SH-SY5Y (cell line): ENCODE measurements at regions not wholly inside any gene's neighbourhood (a gene's known extent, or its start where the extent isn't known, plus 50 kb on each side); places are given as distances from the start of the nearest gene placed in this dataset.

Source experiments
- GATA2 ChIP-seq: IDR thresholded peaks from 2 replicates; pipeline ENCODE4 v1.6.1; 2011; ENCODE audit warnings: mild to moderate bottlenecking, low read depth, low read length
- GATA3 ChIP-seq: IDR thresholded peaks from 2 replicates; pipeline ENCODE4 v1.6.1; 2011; ENCODE audit warnings: low read depth, mild to moderate bottlenecking, low read length, moderate library complexity

DNA sequence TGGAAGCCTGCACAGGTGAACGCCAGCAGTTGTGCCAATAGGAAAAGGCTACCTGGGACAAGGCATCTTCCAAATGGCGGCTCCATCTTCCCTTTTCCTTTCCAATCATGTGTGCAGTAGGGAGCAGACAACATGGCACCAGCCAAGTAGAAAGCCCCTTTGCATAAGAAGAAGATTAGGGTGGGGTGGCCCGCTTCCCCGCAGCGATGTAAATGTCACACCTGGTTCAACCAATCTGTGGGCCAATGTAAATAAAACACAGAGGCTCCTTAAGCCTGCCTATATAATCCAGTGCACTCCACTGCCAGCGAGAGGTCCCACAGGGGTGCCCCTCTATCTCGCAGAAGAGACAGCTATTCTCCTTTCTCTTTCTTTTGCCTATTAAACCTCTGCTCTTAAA lies 468.4 kb upstream of the CRIM1 start:
- TF ChIP-seq GATA3: no peak
- TF ChIP-seq GATA2: no peak

GRCh38 chr2:35873921-35874320 lies 481.7 kb upstream of the CRIM1 start:
- TF ChIP-seq GATA2: no peak
- TF ChIP-seq GATA3: no peak

DNA sequence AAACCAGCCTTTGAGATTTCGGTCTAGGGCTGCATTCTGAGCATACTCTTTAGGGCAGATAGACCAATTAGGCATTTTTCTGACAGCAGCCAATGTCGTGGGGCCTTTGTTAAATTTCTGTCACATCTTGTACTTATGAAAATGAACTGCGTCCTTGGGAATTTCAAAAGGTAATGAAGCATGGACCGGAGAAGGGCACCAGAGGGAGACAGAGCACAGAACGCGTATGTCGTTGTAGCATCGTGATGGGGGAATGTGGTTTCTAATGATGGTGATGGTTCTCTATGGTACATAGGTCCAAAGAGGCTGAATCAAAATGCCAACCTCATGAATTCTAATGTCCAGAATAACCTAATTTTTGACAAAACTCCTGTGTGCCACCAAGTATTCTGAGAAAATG lies 483.9 kb upstream of the CRIM1 start:
- TF ChIP-seq GATA2: no peak
- TF ChIP-seq GATA3: no peak

GRCh38 chr2:35870713-35871112 lies 484.9 kb upstream of the CRIM1 start:
- TF ChIP-seq GATA2 (no peak), GATA3 (no peak)

- TF ChIP-seq GATA3 (no peak), GATA2 (no peak)
Observed at GRCh38 chr2:35864141-35864540, 491.4 kb upstream of the CRIM1 start.

GRCh38 chr2:35858216-35858615 lies 497.4 kb upstream of the CRIM1 start:
- TF ChIP-seq GATA3: no peak
- no peak for TF ChIP-seq GATA2

DNA sequence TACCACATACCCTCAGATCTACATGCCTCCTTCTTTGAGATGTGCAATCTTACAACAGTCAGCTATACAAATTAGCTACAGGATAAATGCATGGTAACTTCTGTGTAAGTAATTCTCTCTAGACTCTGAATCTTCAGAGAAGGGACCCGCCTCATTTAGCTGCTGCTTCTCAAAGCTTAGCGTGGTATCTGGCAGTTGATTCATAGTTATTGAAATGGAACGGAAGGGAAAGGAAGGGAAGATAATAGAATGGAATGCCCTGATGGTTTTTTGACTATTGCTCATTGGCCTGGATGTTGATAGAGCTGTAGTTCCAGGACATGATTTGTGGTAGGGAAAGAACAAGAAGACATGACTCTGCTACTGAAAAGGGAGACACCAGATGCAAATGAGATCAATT lies 498.1 kb upstream of the CRIM1 start:
- TF ChIP-seq GATA3: no peak
- TF ChIP-seq GATA2: no peak

DNA sequence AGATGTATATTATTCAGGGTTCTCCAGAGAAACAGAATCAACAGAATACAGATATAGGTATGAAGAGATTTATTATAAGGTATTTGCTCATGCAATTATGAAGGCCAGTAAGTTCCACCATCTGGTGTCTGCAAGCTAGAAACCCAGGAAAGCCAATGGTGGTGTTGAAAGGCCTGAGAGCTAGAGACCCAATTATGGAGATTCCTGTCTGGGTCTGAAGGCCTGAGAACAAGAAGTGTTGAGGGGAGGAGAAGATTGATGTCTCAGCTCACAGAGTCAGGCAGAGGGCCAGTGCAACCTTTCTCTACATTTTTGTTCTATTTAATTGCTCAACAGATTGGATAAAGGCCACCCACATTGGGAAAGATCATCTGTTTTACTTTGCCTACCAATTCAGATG lies 524.2 kb upstream of the CRIM1 start:
- TF ChIP-seq GATA3 (no peak), GATA2 (no peak)

DNA sequence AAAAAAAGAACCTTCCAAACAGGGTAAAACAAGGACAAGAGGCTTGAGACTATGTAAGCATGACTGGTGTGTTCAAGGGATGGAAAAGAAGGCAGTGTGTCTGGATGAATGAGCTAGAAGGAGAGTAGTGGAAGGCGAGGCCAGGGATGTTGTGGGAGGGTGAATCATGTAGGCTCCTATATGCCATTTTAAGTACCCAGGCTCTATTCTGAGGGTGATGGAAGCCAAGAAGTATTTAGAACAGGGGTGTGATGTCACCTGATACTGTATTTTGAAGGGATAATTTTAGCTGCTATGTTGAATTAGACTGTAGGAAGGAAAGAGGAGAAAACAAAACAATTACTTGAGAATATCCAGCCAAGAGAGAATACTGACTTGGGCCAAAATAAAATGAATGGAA lies 524.7 kb upstream of the CRIM1 start:
- TF ChIP-seq GATA3 (no peak), GATA2 (no peak)

- no peak for TF ChIP-seq GATA2
- no peak for TF ChIP-seq GATA3
Observed at GRCh38 chr2:35827086-35827485, 528.5 kb upstream of the CRIM1 start.

- no peak for TF ChIP-seq GATA3
- TF ChIP-seq GATA2: no peak
Observed at GRCh38 chr2:35822716-35823115, 532.9 kb upstream of the CRIM1 start.

DNA sequence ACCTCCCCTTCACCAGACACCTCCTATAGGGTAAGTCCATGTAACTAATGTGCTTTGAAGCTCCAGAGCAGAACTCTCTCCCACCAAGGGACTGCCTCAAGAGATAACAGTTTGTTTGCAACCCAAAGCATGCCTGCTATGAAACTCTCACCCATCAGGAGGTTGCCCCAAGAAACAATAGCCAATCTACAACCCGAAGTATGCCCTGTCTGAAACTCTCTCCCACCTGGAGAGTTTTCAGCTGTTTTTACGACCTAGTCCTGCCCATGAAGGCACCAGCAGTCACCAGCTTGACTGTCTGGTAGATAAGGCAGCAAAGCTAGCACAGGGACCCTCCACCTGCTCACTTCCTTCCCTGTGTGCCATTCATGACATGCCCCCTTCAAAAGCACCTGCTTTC lies 533.9 kb upstream of the CRIM1 start:
- no peak for TF ChIP-seq GATA3

DNA sequence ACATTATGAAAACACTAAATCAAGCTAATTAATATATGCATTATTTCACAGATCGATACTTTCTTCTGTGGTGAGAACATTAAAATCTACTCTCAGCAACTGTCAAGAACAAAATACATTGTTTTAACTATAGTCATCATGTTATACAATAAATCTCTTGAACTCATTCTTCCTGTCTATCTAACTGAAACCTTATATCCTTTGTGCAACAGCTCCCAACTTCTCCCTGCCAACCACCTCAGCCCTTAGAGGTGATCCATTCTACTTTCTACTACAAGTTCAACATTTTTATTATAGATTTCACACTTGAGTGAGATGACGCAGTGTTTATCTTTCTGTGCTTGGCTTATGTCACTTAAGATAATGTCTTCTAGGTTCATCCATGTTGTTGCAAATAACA lies 535.2 kb upstream of the CRIM1 start:
- TF ChIP-seq GATA3 (no peak), GATA2 (no peak)

DNA sequence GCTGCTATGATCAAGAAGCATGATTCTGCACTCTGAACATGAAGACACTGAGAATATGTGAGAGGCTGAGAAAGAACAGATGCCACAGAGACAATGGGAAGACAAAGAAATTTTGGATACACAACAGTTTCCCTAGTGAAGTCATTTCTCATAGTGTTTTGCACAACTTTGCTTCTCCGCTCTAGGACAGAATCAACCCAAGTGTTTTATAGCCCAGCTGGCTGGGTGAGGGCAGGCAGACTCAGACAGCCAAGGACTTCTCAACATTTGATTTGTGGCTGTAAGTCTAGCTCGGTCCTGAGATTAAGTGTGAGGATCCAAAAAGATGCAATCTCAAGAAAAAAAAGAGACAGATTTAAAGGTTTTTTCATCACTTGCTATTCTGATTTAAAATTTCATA lies 536.5 kb upstream of the CRIM1 start:
- TF ChIP-seq GATA2 (no peak), GATA3 (no peak)

DNA sequence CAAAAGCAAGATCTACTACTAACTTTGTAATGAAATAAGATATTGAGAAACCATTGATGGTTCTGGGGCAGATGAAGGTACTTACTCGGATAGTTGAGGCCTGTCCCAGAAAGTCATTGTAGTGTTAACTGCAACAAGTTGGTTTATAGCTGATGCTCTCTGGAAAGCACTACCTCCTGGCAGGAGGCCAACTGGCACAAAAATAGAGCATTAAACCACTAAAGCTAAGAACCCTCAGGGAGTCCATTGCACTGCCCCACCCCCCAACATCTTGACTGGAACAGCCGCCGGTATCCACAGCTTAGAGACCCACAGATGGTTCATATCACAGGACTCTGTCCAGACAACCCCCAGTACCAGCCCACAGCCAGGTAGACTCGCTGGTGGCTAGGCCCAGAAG lies 552.5 kb upstream of the CRIM1 start:
- TF ChIP-seq GATA3: no peak
- TF ChIP-seq GATA2: no peak

DNA sequence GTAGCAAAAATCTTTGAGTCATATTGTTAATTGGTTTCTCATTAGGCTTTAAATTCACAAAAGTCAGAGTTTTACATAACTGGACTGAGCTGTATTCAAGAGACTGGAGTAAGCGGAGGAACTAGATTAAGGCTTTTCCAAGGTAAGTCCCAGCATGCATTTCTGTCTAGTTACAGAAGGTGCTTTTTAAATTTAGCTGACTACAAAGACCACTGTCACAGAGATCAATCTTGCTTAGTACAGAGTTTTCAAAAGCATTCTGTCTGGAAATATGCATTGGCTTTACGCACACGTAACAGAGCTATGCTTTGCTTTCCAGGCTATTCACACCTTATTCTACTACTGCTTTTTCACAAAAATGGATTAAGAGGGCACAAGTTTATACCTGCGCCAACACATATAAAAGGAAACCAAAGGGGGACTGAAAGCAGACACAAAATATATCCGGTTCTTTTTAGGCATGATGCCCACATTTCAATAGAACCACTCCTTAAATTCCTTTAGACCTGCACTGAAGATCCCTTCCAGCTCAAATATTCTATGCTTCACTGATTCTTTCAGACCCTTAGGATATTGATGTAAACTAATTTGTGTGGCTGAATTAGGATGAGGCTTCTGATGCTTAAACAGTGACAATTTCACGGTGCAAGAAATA lies 560.7 kb upstream of the CRIM1 start:
- TF ChIP-seq GATA2: no peak
- TF ChIP-seq GATA3: no peak

GRCh38 chr2:35790292-35790691 lies 565.3 kb upstream of the CRIM1 start:
- no peak for TF ChIP-seq GATA2
- TF ChIP-seq GATA3: no peak
